NT2/D1 (cell line): ENCODE measurements at regions not wholly inside any gene's neighbourhood (a gene's known extent, or its start where the extent isn't known, plus 50 kb on each side); places are given as distances from the start of the nearest gene placed in this dataset.

ENCODE experiments used
- YY1 ChIP-seq: IDR thresholded peaks from 2 replicates; pipeline ENCODE4 v1.6.1; 2011; ENCODE audit not compliant: insufficient read length, insufficient read depth
- ZNF274 ChIP-seq: IDR thresholded peaks from 2 replicates; pipeline ENCODE4 v1.6.1; 2011; ENCODE audit warnings: mild to moderate bottlenecking, low read depth, low read length

GRCh38 chr2:208546860-208547650 is 140.5 kb downstream of the PTH2R start:
- no peak for TF ChIP-seq YY1
- no peak for TF ChIP-seq ZNF274
